ENCODE measurements at regions not wholly inside any gene's neighbourhood (a gene's known extent, or its start where the extent isn't known, plus 50 kb on each side); places are given as distances from the start of the nearest gene placed in this dataset.

DNA sequence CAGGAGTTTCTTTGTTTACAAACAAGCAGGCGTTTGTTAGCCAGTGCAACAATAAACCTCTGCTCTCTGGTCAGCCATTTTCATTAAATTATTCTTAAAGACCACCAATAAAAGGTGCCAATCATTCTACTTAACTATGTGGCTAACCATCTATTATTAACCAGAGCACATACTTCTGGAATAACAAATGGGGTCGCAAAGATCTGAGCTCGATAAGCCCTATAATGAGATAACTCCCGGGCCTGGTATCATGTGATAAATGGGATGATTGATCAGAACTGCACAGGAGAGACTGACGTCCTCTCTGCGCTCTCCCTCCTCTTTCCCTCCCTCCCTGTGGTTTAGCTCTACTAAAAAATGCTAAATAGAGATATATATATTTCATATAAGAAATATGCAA is 488.2 kb downstream of the NTRK2 start:
- TF ChIP-seq, protein P1, sequence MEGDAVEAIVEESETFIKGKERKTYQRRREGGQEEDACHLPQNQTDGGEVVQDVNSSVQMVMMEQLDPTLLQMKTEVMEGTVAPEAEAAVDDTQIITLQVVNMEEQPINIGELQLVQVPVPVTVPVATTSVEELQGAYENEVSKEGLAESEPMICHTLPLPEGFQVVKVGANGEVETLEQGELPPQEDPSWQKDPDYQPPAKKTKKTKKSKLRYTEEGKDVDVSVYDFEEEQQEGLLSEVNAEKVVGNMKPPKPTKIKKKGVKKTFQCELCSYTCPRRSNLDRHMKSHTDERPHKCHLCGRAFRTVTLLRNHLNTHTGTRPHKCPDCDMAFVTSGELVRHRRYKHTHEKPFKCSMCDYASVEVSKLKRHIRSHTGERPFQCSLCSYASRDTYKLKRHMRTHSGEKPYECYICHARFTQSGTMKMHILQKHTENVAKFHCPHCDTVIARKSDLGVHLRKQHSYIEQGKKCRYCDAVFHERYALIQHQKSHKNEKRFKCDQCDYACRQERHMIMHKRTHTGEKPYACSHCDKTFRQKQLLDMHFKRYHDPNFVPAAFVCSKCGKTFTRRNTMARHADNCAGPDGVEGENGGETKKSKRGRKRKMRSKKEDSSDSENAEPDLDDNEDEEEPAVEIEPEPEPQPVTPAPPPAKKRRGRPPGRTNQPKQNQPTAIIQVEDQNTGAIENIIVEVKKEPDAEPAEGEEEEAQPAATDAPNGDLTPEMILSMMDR (conservative IDR thresholded peaks at IDR 0.05; ENCODE audit: low read length) = no peak
- no peak for TF ChIP-seq EZH2phosphoT487 (IDR thresholded peaks at IDR 0.05; ENCODE audit: borderline replicate concordance, low read depth, low read length)
